ENCODE measurements at regions not wholly inside any gene's neighbourhood (a gene's known extent, or its start where the extent isn't known, plus 50 kb on each side); places are given as distances from the start of the nearest gene placed in this dataset.

DNA sequence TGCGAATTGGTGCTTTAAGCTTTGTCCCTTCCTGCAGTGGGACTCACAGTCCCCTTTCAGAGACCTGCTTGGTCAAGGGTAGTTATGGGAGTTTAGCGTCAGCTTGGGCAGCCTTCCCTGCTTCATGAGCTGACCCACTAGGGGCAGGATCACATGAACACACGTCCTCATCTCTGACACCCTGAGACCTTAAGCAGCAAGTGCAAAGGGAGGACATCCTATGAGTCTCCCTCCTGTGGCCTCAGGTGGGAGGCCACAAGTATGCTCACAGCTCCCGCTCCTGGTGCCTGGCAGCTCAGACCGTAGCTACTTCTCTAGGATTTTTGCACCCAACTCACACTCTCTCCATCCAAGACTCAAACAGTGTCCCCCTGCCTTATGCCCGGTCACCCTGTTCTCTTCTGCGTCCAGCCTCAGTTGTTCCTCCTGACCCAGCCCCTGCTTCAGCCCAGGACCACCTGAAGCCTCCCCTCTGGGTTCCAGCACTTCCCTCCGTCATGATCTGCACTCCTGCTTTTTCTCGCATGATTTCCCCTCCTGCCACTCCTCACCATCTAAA is 136.6 kb upstream of the FAM20C start:
- DNase-seq (ENCODE audit: low spot score) = no peak

DNA sequence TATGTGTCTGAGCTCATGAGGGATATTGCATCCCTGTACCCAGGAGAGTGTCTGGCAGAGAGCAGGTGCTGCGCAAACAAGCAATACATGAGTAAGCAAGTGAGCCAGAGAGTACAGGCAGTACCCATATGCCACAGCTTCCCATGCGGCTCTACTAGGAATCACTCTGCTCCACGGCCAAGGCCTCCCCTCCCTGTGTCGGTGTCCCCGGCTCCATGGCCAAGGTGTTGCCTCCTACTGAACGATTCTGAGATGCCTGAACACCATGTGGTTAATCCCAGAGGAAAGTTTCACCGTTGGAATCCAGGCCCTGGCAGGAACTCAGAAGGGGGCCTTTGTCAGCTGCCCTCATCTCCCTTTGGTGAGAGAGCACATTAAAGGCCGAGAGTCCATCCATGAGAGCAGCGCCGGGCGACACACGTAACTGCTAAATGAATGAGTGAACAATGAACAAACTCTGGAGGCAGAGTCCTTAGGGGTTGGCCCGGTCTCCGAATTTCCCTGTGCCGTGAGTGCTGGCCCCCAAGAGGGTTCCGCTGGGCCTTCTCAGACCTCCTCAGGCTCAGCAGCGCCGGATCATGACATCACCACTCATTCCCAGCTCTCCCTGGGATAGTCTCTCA is 136.0 kb upstream of the FAM20C start:
- DNase-seq (ENCODE audit: low spot score) = no peak

DNA sequence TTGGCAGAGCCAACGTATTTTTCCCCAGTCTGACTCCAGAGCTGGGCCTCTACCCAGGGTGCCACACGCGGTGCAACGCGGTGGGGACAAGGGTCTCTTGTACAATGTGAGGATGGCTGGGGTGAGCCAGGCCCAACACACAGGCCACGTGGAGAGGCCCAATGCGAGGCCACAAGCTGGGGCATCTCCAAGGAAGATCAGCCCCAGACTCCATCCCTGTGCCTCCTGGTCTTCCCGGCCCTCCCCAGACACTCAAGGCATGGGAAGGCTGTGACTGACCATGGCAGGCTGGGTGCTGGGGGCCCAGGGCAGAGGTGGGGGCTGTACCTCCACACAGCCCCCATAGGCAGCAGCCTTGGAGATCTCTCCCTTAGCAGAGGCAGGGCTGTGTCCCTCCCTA is 135.3 kb upstream of the FAM20C start:
- DNase-seq (ENCODE audit: low spot score) = no peak

DNA sequence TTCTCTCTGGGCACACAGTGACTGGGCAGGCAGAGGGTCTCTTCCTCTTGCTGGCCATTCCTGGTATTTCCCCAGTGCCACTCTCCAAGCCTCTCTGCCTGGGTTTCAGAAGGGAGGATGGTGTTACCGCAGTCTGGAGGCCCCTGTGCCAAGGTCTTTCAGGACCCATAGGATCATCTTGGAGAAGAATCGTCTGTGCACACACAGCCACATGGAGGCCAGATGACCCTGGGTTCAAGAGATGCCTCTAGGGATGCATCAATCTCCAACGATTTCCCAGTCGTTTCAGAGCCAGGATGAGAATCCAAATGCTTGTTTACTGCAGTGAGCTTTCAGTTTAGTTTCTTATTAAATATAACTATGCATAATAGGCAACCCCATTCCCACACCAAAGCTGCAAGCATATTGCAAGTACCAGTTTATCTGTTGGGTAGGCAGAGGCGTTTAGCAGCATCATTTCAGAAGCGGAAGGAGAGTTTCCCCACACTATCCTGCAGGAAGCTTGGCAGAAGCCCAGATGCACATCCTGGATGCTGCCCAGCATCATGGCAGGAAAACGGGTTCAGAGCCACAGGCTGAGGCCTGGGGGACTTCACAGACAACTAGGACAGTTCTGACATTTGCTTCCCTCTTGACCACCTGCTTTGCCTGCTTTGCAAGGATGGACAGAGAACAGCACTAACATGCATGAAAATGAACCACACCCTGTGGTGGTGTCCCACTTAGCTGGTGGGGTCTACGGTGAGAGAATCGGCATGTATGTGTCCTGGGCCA is 134.7 kb upstream of the FAM20C start:
- no peak for DNase-seq (ENCODE audit: low spot score)

DNA sequence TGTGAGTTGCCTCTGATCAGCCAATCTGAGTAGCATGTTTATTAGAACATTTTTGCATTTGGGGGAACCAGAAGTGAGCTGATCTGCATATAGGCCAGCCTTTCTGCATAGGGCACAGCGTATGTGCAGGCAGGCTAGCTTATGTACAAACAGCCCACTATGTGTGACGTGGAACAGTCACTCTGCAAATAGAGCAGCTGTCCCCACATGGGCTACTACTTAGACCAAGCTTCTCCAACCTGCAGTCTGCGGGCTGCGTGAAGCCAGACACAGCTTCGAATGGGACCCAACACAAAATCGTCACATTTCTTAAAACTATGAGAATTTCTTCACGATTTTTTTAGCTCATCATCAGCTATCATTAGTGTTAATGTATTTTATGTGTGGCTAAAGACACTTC is 134.1 kb upstream of the FAM20C start:
- DNase-seq (ENCODE audit: low spot score) = no peak

DNA sequence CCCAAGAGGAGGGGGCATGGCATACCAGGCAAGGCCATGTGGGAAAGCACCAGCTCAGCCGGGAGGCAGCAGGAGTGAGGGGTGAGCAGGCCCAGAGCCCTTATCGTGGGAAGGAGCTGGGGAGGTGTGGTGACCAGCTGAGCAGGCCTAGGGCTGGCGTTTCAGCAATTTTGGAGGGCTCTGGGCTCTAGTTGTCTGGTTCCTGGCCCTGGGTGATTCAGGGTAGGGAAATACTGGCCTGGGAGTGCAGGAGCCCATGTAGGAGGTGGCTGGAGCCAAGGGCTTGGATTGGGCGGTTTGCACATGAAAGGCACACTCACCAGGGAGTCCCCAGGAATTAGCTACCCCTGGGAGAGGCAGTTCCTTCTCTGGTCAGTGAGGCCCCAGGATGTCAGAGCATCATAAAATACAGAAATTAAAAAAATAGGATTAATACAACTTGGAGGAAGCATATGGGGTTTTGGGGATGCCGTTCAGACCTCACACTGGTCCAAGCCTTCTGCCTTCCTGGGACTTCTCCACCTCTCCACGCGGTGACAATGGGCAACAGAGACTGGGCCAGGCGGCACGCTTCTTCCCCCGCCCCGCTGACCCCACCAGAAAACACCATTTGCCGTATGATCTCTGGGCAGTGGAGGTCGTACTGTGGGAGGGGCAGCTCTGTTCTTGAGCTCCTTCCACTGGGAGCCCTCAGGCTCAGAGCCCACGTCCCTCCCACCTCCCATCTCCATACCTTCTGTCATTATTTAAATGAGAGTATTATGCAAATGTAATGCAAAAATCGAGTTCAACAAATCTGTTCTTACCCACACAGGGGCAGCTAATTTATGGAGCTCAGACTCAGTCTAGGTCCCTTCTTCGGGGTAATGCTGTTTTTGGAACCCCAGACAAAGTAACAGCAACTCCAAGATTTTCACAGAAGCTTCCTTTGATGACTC is 133.0 kb upstream of the FAM20C start:
- DNase-seq (ENCODE audit: low spot score) = no peak

DNA sequence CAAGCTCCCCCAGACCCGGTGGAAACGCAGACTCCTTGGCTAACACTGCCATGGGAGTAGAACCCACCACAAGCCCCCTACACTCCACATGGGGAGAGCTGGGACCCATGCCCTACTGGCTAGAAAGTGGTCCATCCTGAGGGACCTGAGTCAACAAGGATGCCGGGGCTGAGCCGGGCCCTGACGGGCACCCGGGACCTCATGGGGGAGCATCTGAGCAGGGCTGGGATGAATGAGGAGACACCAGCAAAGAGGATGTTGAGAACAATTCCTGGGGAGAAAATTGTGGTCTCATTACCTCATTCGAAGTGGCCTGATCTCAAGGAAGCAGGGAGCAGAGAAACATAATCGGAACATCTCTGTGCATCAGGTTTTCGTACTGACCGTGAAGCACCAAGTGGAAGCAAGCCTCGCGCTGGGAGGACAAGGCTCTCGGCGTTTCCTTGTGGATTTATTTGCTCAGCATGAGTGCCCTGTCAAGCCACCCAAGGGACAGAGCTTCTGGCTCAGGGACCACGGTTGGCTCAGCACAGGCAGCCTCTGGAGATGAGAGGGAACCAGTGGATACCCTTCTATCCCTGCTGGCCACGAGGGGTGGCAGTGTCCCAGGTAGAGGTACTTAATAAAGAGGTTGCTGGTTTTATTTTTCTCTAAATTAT is 132.2 kb upstream of the FAM20C start:
- no peak for DNase-seq (ENCODE audit: low spot score)

DNA sequence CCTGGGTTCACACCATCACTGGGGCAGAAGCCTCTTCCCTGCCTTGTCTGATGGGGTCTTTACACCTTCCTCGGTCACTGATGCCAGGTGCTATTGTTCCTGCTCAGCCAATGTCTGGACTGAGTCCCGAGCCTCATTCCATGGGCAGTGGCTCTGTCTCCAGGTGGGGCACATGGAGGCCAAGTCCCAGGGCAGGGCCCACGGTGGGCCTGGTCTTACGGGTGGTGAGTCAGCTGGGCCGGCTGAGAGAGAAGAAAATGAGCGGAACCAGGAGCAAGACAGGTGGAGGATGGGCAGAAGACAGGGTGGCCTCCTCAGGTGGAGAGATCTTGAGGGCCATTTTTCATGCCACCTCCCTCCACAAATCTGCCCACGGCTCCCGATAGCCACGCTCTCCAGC is 131.7 kb upstream of the FAM20C start:
- DNase-seq (ENCODE audit: low spot score) = no peak

DNA sequence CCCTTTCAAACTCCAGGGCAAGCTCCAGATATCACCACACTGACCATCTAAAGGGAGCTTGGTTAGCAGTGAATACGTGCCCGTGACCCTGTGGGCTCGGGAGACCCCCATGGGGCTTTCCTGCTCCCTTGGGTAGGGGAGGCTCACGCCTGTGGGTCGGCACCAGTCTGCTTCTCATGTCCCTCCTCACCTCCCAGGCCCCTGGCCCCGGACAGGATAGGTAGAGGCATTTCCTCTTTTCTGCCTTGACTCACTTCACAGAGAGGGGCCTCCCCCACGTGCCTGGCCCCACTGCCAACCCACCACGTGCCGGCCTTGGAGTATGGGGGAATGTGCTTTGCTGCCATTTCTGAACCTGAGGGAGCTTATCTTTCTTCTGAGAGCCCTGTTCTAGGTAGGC is 131.3 kb upstream of the FAM20C start:
- DNase-seq (ENCODE audit: low spot score) = no peak

DNA sequence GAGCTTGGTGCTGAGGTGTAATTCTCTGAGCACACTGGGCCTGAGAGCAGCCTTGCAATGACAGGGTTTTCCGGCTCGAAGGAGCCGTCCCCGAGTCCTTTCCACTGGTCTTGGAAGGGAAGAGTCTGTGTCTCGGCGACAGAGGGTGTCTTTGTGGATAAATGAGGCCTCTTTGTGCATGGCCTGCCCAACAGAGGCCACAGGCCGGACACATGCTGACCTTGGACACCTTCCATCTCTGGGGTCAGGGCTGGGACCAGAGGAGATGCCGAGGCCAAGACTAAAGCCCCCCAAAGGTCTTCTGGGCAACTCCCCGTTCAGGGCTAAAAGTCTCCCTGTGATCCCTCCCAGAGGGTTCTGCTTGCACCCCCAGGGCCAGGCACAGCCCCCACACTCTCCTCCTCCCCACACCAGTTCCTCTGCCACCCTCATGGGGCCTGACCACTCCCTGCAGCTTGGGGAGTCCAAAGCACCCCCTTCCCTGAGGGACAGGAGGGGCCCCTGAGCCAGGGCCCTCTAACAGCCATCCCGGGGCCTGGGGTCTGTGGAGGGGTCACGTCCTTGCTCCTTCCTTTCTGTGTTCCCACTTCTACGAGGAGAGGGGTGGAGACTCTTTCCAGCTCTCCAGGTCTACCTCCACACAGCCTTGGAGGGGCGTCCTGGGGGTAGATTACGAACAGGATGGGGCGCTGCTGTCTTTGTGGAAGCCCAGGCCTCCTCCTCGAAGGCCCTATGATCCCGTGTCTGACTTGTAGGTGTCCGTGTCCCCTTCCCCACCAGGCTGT is 130.6 kb upstream of the FAM20C start:
- DNase-seq (ENCODE audit: low spot score) = no peak

DNA sequence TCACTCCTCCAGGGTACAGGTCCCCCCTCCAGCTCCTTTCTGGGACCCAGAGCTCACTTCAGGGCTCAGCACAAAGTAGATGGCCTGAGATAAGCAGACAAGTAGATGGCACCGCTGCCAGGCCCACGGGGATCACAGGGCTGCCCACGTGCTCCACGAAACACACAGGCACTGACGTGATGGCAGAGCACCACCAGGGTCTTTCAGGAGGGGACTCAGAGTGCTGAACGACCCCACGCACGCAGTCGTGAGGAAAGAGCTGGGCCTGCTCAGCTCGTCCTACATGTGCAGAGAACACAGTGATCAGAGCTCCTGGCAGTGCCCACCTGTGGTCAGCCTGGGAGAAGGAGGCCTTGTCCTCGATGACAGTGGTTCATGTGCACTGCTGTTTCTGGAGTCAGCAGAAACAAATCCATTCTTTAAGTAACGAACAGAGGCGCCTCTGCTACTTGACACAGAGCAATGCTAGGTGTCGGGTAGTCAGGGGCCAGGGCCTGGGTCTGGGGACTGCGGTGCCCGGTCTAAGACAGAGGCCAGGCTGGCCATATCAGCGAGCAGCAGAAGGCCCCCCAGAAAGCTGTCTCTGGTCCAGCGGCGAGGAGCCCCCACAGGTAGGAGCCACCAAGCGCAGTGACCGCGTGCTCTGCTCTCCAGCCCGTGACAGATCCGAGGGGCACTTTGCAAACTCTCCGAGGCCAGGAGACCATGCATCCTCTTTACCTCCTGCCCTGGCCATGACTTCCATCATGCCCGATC is 129.8 kb upstream of the FAM20C start:
- DNase-seq (ENCODE audit: low spot score) = no peak

DNA sequence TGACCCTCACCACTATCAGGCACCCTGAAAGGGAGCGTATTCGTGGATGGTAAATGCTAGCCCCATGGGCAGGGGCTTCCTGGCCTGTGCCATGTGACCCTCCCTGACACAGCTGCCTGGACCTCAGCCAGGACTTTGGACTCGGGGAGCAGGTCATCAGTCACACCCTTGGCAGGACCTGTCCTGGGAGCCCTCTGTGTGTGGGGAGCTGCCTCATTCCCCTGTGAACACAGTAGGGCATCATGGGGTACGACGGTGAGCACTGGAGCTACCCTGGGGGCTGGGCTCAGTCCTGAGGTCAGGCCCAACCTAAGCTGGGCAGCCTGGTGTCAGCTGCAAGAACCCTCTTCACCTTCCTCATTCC is 129.3 kb upstream of the FAM20C start:
- no peak for DNase-seq (ENCODE audit: low spot score)

DNA sequence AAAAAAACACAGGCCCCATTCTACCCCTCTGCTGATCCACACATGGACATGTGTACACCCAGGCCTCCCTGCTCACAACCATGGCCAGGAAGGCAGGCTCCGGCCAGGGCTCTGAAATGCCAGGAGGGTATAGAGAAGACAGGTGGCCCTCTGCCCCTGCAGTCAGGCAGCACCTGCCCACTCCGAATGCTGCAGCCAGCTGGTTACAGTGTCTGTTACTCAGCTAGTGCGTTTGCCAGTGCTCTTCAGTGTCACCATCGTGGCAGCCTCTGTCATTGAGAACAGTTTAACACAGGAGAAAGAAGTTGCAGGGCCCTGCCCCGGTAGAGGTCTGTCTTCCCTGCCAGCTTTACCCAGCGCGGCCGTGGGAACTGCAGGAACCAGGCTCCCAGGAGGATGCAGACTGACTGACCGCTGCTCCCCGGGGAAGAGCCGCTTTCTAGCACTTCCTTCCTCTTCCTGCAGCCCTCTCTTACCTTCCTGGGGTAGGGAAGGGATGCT is 128.8 kb upstream of the FAM20C start:
- DNase-seq (ENCODE audit: low spot score) = no peak

DNA sequence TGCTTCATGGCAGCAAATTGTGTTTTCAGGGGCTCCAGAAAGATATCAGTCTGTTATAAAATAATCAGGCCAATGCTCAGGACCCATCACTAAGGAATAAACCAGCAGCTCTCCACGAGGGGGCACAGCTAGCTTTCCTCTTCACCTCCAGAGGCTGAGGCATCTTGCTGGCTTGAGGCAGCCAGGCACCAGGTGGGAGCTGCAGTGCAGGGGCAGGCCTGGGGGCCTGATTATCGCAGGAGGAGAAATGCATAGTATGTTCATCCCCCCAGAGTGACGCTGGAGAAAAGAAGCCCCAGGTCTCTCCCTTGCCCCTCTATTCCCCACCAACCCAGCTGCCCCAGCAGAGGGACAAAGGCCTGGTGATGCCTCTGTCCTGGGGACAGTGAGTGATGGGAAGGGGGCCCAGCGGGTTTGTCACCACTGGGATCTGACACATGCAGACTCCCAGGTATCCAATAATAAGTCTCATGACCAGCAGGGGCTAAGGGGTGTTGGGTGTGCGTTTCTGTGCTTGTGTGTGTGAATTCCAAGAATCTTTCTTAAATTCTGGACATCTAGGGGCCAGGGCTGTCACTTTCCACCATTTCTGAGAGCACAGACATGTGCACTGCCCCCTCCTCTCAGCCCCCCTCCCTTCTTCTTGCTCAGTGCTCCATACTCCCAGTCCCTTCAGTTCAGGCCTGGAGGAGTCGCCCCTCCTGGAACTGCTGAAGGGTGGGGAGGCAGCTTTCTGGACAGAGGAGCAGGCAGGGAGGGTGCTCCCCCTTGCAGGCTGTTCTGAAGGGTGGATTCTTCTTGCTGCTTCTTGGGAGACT is 128.1 kb upstream of the FAM20C start:
- peak; percentile 83 for DNase-seq (ENCODE audit: low spot score)

DNA sequence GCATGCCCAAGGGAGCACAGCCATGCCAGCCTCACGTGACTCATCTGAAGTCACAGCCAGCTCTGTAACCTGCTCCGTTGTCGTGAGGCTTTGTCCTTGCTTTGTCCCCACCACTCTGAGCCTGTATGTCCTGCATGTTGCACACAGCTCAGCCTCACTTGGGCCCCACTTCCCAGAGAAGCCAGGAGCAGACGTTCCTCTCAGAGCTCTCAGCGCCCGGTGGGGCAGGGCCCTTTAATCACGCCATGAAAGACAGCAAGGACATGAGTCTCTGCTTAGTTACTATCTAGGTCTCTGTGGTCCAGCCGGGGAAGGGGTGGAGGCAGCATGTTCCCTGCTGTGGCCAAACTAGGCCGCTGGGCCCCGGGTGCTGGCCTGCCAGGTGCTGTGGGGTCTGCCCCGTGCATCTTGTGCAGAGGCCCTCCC is 127.4 kb upstream of the FAM20C start:
- DNase-seq (ENCODE audit: low spot score) = no peak

DNA sequence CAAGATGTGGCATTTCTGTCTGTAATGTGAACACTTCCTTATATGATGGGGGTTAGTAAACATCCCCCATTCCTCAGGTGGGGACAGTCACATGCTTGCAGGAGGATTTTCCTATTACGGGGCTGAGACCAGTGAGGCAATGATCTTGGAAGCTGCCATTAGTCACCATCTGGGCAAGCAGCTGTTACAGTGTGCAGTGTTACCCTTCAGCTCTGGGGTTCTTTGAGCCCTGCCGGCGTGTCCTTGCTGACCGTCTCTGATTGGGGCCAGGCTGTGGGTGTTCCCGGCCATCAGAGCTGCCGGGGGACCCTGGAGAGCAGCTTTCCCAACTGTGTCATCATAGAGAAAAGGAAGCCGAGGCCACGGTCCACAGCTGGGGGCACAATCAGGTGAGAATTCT is 126.8 kb upstream of the FAM20C start:
- DNase-seq (ENCODE audit: low spot score) = no peak

DNA sequence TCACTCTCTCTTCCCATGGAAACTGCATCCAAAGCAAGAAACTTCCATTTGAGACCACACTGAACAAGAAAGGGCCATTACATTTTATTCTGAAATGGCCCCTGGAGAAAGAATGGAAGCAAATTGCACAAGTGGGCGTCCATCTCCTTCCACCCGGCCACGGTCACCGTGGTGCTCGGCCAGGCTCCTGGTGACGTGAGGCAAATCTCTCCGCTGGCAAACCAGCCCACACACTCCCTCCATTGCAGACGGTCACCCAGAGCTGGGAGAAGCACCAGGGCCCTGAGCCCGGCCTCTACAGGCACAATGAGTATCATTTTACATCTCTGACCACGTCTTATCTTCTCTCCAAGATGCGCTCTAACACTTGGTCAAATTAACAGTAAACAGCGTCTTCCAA is 126.1 kb upstream of the FAM20C start:
- no peak for DNase-seq (ENCODE audit: low spot score)

DNA sequence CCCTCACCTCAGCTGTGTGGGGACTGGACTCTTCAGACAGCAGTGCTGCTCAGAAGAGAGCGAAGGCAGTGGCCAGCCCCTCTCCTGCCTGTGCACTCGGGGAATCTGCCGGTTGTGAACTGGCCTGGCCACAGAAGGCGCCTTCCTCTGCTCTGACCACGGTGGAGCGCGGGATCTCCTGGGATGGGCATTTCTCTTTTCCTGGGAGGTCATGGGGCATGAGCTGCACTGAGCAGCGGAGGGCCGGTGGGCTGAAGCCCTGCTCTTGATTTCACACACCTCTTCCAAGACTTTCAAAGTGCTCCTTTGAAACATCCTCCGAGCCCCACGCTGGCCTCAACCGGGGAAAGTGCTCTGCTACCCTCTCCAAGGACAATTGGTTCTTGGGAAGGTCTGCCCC is 125.6 kb upstream of the FAM20C start:
- no peak for DNase-seq (ENCODE audit: low spot score)

Measured in umbilical cord (tissue), 1 donor.